ENCODE measurements at regions not wholly inside any gene's neighbourhood (a gene's known extent, or its start where the extent isn't known, plus 50 kb on each side); places are given as distances from the start of the nearest gene placed in this dataset.
A peak's percentile ranks its signal among the peaks of the same experiment; 100 is the strongest.

GRCh38 chr12:60335745-60336144 lies 739.9 kb downstream of the SLC16A7 start:
- no peak overlapping the region for H3K4me3 ChIP-seq (ENCODE audit: control insufficient read depth, low read depth, low read length)
- TF ChIP-seq CTCF (conservative IDR thresholded peaks at IDR 0.05; ENCODE audit: control insufficient read depth, insufficient read depth, low read depth, low read length): no peak
- DNase-seq (ENCODE audit: low read depth): peak; percentile 22

- TF ChIP-seq CTCF (conservative IDR thresholded peaks at IDR 0.05; ENCODE audit: control insufficient read depth, insufficient read depth, low read depth, low read length): no peak
- DNase-seq (ENCODE audit: low read depth): no peak
- no peak overlapping the region for H3K4me3 ChIP-seq (ENCODE audit: control insufficient read depth, low read depth, low read length)
Measured at GRCh38 chr12:60337839-60338549, 742.2 kb downstream of the SLC16A7 start.

- no peak for TF ChIP-seq CTCF (conservative IDR thresholded peaks at IDR 0.05; ENCODE audit: control insufficient read depth, insufficient read depth, low read depth, low read length)
- H3K4me3 ChIP-seq (ENCODE audit: control insufficient read depth, low read depth, low read length): no peak overlapping the region
- DNase-seq (ENCODE audit: low read depth): no peak
Measured at GRCh38 chr12:60345442-60345841, 749.6 kb downstream of the SLC16A7 start.

- no peak overlapping the region for H3K4me3 ChIP-seq (ENCODE audit: control insufficient read depth, low read depth, low read length)
- DNase-seq (ENCODE audit: low read depth): no peak
- TF ChIP-seq CTCF (conservative IDR thresholded peaks at IDR 0.05; ENCODE audit: control insufficient read depth, insufficient read depth, low read depth, low read length): no peak
Measured at GRCh38 chr12:60349232-60349978, 753.6 kb downstream of the SLC16A7 start.

- no peak for DNase-seq (ENCODE audit: low read depth)
- TF ChIP-seq CTCF (conservative IDR thresholded peaks at IDR 0.05; ENCODE audit: control insufficient read depth, insufficient read depth, low read depth, low read length): no peak
Measured at GRCh38 chr12:60387356-60387755, 791.5 kb downstream of the SLC16A7 start.

GRCh38 chr12:60391051-60391450 lies 795.2 kb downstream of the SLC16A7 start:
- TF ChIP-seq CTCF (conservative IDR thresholded peaks at IDR 0.05; ENCODE audit: control insufficient read depth, insufficient read depth, low read depth, low read length): no peak
- peak; percentile 16 for DNase-seq (ENCODE audit: low read depth)
- H3K4me3 ChIP-seq (ENCODE audit: control insufficient read depth, low read depth, low read length): no peak overlapping the region

More at GRCh38 chr12:60387356-60387755, 791.5 kb downstream of the SLC16A7 start:
- H3K4me3 ChIP-seq (ENCODE audit: control insufficient read depth, low read depth, low read length): no peak overlapping the region

All from fibroblast of mammary gland (primary cell).